ENCODE measurements at regions not wholly inside any gene's neighbourhood (a gene's known extent, or its start where the extent isn't known, plus 50 kb on each side); places are given as distances from the start of the nearest gene placed in this dataset.

DNA sequence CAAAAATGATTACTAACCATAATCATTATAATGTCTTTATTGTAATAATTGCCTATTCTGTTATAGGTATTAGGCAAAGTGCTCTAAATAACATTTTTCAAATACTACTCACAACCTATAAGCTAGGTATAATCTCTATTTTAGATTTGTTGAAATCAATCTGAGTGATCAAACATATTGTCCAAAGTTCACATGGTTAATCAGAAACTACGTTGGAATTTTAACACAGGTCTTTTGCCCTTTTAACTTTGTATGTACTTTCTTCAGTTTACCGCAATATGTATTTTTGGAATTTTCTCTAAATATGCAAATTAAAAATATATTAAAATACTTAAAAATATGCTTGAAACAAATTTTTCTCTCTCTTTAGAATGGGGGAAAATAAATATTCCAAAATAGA is 1563.2 kb downstream of the KCNT2 start:
- TF ChIP-seq, protein P1, sequence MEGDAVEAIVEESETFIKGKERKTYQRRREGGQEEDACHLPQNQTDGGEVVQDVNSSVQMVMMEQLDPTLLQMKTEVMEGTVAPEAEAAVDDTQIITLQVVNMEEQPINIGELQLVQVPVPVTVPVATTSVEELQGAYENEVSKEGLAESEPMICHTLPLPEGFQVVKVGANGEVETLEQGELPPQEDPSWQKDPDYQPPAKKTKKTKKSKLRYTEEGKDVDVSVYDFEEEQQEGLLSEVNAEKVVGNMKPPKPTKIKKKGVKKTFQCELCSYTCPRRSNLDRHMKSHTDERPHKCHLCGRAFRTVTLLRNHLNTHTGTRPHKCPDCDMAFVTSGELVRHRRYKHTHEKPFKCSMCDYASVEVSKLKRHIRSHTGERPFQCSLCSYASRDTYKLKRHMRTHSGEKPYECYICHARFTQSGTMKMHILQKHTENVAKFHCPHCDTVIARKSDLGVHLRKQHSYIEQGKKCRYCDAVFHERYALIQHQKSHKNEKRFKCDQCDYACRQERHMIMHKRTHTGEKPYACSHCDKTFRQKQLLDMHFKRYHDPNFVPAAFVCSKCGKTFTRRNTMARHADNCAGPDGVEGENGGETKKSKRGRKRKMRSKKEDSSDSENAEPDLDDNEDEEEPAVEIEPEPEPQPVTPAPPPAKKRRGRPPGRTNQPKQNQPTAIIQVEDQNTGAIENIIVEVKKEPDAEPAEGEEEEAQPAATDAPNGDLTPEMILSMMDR (IDR thresholded peaks at IDR 0.05), result no peak
- no peak for TF ChIP-seq ZFX (IDR thresholded peaks at IDR 0.05; ENCODE audit: borderline replicate concordance)

Data from 22Rv1 (cell line).